SK-MEL-5 (cell line): ENCODE measurements at regions not wholly inside any gene's neighbourhood (a gene's known extent, or its start where the extent isn't known, plus 50 kb on each side); places are given as distances from the start of the nearest gene placed in this dataset.
"Not testable (repeated sequence)": the region's sequence is repeated elsewhere in the genome, so short reads cannot be mapped to it uniquely, and the experiment has no call there.

ENCODE experiments used
- DNase-seq: peaks from one replicate; pipeline ENCODE4 v3.0.0-alpha.2; 2016; ENCODE audit warnings: low read depth, low spot score
- in situ Hi-C: cut with HindIII; loops from 2 replicates; pipeline ENCODE4 v1.10.0; 2016; ENCODE audit warnings: low sequenced_read_pairs, high pct_unique_total_duplicates, low pct_unique_long_range_greater_than_20kb

DNA sequence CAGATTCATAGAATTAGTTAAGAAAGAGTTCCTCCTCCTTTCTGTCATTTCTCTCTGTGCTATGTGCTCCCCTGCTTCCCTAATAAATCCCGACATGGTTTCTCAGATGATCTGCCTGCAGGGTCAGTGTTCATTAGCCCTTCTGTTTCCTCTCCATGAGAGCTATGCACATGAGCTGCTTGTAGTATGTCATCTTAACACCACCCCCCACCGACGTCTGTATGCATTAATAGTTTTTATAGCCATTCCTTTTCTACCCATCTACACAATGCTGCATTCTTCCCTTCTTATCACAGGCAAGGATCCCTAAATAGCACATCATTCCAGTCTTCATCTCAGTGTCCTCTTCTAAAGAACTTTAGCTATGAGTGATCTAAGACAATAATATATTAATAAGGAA lies 809.1 kb downstream of the ANKRD7 start:
- in situ Hi-C loops, result no loop called here
- peak; percentile 50 for DNase-seq

DNA sequence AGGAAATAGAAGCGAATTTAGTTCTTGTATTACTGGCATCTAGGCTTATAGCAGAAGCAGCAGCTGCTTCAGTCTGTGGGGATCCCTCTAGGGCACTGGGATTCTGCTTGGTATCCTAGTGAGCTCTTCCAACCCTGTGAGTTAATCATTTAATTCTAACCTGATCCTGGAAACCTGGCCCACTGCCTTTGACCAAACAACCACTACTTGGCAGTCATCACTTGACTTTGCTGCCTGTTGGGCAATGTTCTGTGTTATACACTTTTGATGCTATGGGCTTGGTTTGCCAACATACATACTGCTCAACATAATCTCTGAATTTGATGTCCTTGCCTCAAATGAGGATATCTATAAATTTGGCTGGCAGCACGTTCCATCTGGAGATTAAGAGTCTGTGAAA lies 813.4 kb downstream of the ANKRD7 start:
- DNase-seq, result no peak
- in situ Hi-C loops, result no loop called here

DNA sequence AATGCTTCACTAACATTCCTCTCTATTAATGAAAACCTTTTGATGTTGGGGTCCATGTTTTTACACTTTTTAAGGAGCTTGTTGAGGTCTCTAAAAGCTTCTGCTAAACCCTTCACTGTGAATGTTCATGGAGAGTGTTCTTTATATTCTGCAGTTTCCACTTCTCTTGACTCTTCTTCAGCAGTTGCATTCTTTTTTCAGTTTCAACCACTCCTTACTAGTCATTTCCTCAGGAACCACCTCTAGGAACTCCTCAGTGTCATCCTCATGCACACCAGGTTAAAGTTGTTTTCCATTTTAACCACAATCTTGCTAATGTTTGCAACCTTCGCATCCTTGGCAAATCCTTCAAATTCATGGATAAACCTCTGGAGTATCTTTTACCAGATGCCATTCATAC lies 821.6 kb downstream of the ANKRD7 start:
- DNase-seq, result no peak
- in situ Hi-C loops, result no loop called here

DNA sequence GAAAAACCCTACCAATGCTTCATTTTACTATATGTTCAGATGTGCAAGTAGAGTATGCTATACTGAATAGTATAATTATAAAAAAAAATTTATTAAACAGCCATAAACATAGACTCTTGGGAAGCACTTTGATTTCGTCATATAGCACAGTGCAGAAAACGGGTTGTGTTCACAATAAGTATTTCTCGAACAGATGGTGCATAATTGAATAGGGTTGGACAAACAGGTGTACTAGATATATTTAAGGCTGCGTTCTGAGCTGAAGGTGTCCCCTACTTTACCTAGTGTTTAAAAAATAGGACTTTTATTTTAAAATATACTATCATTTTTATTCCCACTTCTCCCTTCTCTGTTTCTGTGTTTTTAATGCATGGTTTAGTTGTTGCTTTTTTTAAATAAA lies 841.5 kb downstream of the ANKRD7 start:
- no peak for DNase-seq
- in situ Hi-C loops, result no loop called here

DNA sequence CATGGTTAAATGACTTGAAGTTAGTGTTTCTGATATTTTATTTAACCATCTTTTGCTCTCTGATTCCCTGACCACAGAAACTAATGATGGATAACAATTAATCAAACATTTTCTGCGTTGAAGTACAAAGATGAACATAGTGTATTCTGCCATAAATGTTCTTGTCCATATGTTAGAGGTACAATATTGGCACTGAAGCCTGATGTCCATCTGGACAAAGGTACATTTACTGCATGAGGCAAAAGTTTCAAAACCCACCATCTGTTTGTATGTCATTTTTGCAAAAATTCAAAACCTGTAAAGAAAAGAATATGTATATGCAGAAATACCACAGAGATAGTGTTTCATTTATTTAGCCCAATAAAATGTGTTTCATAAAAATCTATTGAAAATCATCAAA lies 861.5 kb downstream of the ANKRD7 start:
- in situ Hi-C loops, result no loop called here
- no peak for DNase-seq

DNA sequence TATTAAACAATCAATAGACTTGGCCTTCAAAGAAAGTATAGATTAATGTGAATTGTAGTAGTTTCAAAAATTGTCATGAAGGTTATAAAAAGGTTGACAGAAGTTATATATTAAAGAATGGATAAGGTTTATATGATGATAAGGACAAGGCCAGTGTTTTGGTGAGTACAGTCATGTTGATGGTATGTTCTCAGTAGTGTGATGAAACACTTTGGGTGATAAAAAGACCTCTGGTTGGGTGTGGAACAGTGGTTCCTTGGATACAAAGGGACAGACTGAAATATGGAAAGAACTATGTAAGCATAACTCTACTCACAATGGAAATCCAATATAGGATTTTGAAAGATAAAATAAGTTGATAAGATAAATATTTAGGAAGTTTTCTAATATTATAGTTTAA lies 866.3 kb downstream of the ANKRD7 start:
- DNase-seq, result no peak
- in situ Hi-C loops, result no loop called here

DNA sequence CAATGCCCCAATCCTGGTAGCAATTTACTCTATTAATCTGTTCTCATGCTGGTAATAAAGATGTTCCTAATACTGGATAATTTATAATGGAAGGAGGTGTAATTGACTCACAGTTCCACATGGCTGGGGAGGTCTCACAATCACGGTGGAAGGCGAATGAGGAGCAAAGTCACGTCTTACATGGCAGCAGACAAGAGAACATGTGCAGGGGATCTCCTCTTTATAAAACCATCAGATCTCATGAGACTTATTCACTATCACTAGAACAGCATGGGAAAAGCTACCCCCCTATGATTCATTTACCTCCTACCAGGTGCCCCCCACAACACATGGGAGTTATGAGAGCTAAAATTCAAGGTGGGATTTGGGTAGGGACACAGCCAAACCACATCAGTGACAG lies 872.2 kb downstream of the ANKRD7 start:
- DNase-seq, result no peak
- in situ Hi-C loops, result no loop called here

DNA sequence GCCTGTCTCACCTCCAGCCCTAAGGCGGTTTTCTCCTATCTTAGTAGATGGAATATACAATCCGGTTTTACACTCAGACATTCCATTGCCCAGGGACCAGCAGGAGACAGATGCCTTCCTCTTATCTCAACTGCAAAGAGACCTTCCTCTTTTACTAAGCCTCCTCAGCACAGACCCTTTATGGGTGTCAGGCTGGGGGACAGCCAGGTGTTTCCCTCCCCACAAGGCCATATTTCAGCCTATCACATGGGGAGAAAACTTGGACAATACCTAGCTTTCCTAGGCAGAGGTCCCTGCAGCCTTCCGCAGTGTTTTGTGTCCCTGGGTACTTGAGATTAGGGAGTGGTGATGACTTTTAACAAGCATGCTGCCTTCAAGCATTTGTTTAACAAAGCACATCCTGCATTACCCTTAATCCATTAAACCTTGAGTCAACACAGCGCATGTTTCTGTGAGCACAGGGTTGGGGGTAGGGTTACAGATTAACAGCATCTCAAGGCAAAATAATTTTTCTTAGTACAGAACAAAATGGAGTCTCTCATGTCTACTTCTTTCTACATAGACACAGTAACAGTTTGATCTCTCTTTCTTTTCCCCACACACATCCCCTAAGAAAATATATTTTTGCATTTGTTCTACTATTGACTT lies 876.2 kb downstream of the ANKRD7 start:
- DNase-seq, in situ Hi-C loops: not testable (repeated sequence)

DNA sequence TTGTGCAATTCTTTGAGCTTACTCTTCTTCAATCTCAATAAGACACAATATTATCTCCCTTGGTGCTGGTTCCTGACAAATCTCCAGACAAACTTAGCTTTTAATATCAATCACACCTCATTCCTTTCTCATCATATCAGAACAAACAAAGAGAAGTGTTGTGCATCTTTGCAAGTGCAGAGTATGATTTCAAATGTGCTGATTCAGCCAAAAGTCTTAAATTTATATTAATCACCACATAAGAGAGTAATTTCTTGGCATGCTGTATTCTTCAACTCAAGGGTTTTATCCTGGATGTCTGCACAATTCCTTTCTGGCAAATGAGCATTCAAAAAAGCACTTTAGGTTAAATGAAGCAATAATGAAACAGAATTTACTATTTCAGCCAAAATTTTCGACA lies 877.8 kb downstream of the ANKRD7 start:
- in situ Hi-C loops, result no loop called here
- DNase-seq, result no peak

DNA sequence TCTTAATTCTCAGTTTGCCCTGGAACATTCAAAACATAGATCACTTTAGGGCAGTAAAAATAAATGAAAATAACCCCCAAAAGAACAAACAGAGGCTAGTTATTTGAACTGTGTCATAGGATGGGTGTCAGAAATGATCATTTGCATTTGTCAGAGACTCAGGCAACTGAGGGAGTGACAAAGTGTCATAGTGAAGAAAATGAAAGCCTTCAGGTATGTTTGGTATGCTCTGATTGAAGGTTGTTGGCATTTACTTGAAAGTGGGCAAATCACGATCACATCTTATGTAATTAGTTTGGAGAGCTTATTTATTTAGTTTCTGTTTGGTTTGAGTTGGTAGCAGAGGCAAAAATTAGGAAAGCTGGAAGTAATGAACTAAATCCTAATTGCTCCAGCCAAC lies 880.9 kb downstream of the ANKRD7 start:
- no peak for DNase-seq
- in situ Hi-C loops, result no loop called here

DNA sequence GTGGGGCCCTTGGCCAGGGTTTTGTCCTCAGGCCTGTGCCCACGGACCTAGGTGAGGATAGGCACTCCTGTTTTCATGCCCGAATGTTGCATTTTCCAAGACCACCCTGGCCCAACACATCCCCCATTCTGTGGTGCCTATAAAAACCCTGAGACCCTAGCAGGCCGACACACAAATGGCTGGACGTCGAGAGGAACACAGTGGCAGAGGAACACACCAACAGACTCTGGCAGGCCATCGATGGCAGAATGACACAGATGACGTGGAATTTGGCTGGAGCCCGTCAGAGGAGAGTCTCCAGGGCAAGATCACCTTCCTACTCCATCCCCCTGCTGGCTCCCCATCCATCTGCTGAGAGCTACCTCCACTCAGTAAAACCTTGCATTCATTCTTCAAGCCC lies 898.8 kb downstream of the ANKRD7 start:
- in situ Hi-C loops, result no loop called here
- no peak for DNase-seq

DNA sequence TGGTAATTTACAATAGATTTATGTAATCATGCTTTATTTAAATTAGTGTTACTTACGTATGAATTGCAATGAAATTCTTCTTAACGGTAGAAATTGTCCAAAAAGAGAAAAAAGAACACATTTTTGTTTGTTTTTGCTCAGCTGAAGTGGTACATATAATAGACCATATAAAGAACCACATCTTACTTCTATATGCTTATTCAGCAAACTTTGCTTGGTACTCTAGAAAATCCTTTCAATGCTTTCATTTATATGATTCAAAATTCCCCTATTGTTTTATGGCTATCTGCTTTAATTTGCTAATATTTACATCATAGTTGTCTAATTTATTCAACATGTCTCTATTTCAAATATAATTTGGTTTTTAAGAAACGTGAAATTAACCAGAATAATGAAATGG lies 903.2 kb downstream of the ANKRD7 start:
- DNase-seq, result no peak
- in situ Hi-C loops, result no loop called here

DNA sequence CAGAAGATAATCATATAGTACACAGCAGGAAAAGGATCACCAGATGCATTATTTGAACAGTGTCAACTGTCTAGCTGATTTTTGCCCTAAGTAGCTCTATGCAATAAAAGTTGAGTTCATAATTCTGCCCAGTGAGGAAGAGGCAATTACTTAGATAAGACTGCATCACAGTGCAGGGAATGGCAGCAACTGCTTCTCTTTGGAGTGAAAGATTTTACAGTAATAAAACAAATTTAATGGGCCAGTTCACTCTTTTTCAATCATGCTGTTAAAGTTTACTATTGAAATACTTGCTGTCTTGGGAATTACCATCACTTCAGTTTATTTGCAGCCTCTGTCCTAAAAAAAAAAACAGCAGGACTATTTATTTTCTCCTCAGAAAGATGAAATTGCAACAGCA lies 907.9 kb downstream of the ANKRD7 start:
- DNase-seq, result no peak
- in situ Hi-C loops, result no loop called here

DNA sequence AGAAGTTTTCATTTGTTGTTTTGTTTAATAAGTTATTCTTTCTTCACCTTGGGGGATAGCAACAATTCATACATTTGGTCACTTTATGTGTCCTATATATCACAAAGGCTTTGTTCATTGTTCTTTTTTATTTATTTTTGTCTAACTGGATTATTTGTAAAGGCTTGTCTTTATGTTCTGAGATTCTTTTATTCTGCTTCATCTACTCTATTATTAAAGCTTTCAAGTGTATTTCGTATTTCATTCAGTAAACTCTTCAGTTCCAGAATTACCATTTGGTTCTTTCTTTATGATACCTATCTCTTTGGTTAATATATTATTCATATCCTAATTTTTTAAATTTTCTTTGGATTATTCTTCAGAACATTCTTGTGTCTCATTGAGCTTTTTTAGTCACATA lies 942.9 kb downstream of the ANKRD7 start:
- in situ Hi-C loops, result no loop called here
- no peak for DNase-seq

DNA sequence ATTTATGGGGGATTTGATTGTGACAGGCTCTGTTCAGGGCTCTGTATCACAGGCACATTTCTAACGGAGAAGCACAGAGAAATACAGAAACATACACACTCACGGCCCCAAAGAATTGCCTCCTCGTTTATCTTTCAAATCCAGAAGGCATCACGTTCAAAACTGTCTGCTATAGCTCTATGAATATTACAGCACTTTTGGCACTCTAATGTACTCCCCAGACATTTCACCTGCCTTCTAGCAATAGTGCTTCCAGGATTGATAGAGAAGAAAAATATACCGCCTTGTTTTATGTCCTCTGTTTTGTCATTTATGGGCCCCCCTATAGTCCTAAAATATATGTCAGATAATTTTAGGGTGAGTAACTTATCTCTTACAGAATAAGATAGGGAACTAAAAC lies 947.5 kb downstream of the ANKRD7 start:
- in situ Hi-C loops, result no loop called here
- DNase-seq, result no peak

DNA sequence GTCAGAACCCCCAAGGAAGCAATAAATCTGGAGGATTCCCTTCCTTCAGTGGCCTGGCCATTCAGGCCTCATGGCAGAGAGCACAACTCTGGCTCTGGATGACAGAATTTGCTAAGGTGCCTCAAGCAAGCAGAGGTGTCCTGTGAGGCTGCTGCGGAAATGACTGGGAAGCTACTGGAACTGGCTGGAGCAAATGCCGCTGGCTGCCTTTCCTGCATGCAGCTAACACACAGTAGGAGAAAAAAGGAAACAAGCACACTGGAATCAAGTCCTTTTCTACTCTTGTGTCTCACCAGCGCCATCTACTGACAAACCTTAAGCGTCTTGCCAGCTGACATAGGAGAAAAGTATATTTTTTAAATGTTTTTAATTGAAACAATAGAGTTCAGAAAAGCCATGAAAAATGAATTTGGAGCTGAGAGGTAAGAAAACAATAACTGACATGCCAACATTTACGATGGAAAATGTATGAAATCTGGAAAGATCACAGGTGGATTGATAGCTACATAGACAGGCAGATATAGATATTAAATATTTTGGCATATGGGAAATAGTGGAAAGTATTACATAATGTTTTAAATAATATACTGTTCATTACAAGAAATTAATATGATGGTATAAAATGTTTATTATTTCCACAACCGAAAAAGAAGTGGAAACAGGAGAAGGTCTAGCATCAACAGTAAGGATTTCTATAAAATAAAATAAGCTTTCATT lies 951.6 kb downstream of the ANKRD7 start:
- in situ Hi-C loops, result no loop called here
- DNase-seq, result peak; percentile 87

DNA sequence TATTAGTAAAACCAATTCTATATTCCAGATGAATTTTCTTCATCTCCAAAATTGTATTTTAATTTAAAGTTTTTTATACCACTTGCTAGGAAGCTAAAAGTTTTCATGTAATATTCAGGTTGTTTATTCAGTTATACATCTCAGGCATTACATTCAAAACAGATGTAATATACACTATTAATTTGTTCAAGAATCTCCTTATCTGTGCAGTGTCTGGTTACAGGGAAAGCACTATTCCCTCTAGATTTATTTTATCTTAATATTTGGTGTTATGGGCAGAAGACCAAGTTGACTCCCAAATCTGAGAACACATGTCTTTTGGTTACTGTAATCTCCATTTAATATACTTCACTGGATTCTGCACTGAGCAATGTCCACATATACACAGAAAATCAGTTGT lies 953.4 kb downstream of the ANKRD7 start:
- DNase-seq, result no peak
- in situ Hi-C loops, result no loop called here

DNA sequence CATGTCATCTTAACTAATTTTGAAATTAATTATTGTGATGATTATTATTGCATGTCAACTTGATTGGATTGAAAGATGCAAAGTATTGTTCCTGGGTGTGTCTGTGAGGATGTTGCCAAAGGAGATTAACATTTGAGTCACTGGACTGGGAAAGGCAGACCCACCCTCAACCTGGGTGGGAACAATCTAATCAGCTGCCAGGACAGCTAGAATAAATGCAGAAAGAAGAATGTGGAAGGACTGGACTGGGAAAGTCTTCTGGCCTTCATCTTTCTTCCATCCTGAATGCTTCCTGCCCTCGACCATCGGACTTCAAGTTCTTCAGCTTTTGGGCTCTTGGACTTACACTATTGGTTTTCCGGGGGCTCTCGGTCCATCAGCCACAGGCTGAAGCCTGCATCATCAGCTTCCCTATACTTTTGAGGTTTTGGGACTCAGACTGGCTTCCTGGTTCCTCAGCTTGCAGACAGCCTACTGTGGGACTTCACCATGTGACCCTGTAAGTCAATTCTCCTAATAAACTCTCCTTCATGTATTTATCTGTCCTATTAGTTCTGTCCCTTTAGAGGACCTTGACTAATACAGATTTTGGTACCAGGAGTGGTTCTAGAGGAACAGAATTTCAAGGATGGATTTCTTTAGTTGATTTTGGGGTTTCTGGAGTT lies 959.8 kb downstream of the ANKRD7 start:
- in situ Hi-C loops, result no loop called here
- DNase-seq, result no peak

DNA sequence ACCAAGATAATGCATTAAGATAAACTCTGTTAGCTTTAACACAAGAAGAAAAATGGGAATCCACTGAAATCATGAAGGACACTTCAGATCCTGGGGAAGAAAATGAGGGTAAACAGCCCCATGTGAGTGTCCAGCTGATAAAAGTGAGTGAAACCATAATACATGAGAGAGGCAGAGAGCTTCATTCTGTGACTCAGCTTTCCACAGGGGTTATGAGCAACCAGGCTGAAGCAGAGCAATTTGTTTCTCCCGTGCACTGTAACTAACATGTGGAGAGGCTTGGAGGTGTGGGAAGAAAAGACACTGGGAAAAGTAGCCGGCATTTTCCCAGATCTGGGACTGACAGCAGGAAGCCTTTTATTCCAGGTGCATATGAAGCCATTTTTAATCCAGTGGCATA lies 971.7 kb downstream of the ANKRD7 start:
- DNase-seq, result no peak
- in situ Hi-C loops, result no loop called here
